ENCODE measurements at regions not wholly inside any gene's neighbourhood (a gene's known extent, or its start where the extent isn't known, plus 50 kb on each side); places are given as distances from the start of the nearest gene placed in this dataset.

GRCh38 chr20:60687213-60687612 lies 564.8 kb upstream of the CDH4 start:
- DNase-seq (ENCODE audit: low read depth in 2 of 2): no peak

GRCh38 chr20:60690771-60691170 lies 561.3 kb upstream of the CDH4 start:
- DNase-seq (ENCODE audit: low read depth in 2 of 2): no peak

- no peak for DNase-seq (ENCODE audit: low read depth in 2 of 2)
Observed at GRCh38 chr20:60691966-60692615, 560.0 kb upstream of the CDH4 start.

- DNase-seq (ENCODE audit: low read depth in 2 of 2): no peak
Observed at GRCh38 chr20:60693496-60694133, 558.4 kb upstream of the CDH4 start.

- no peak for DNase-seq (ENCODE audit: low read depth in 2 of 2)
Observed at GRCh38 chr20:60694763-60695162, 557.3 kb upstream of the CDH4 start.

GRCh38 chr20:60695226-60696000 lies 556.6 kb upstream of the CDH4 start:
- no peak for DNase-seq (ENCODE audit: low read depth in 2 of 2)

- DNase-seq (ENCODE audit: low read depth in 2 of 2): no peak
Observed at GRCh38 chr20:60697252-60697651, 554.8 kb upstream of the CDH4 start.

- no peak for DNase-seq (ENCODE audit: low read depth in 2 of 2)
Observed at GRCh38 chr20:60700728-60701127, 551.3 kb upstream of the CDH4 start.

- DNase-seq (ENCODE audit: low read depth in 2 of 2): no peak
Observed at GRCh38 chr20:60704147-60704546, 547.9 kb upstream of the CDH4 start.

GRCh38 chr20:60713396-60713795 lies 538.7 kb upstream of the CDH4 start:
- no peak for DNase-seq (ENCODE audit: low read depth in 2 of 2)

GRCh38 chr20:60715172-60715571 lies 536.9 kb upstream of the CDH4 start:
- no peak for DNase-seq (ENCODE audit: low read depth in 2 of 2)

- DNase-seq (ENCODE audit: low read depth in 2 of 2): no peak
Observed at GRCh38 chr20:60718743-60719480, 533.1 kb upstream of the CDH4 start.

- DNase-seq (ENCODE audit: low read depth in 2 of 2): no peak
Observed at GRCh38 chr20:60725311-60725906, 526.7 kb upstream of the CDH4 start.

- no peak for DNase-seq (ENCODE audit: low read depth in 2 of 2)
Observed at GRCh38 chr20:60727425-60727824, 524.6 kb upstream of the CDH4 start.

- DNase-seq (ENCODE audit: low read depth in 2 of 2): no peak
Observed at GRCh38 chr20:60728705-60729104, 523.4 kb upstream of the CDH4 start.

GRCh38 chr20:60729135-60729900 lies 522.7 kb upstream of the CDH4 start:
- no peak for DNase-seq (ENCODE audit: low read depth in 2 of 2)

GRCh38 chr20:60732322-60732721 lies 519.7 kb upstream of the CDH4 start:
- no peak for DNase-seq (ENCODE audit: low read depth in 2 of 2)

- DNase-seq (ENCODE audit: low read depth in 2 of 2): no peak
Observed at GRCh38 chr20:60748086-60748485, 504.0 kb upstream of the CDH4 start.

GRCh38 chr20:60749804-60750602 lies 502.1 kb upstream of the CDH4 start:
- DNase-seq (ENCODE audit: low read depth in 2 of 2): no peak

GRCh38 chr20:60750909-60751308 lies 501.2 kb upstream of the CDH4 start:
- no peak for DNase-seq (ENCODE audit: low read depth in 2 of 2)
